Stimulated activated CD4-positive, alpha-beta T cell treated with anti-CD3 and anti-CD28 coated beads, Interleukin-4, amount 100 ng/mL, for 48 hours (primary cell): ENCODE measurements at regions not wholly inside any gene's neighbourhood (a gene's known extent, or its start where the extent isn't known, plus 50 kb on each side); places are given as distances from the start of the nearest gene placed in this dataset.
A peak's percentile ranks its signal among the peaks of the same experiment; 100 is the strongest.

Source experiments
- DNase-seq, 2 donors: peaks; one replicate each; pipeline ENCODE4 v3.0.0-alpha.2; 2020; ENCODE audit warnings: low read depth in 2 of 2

GRCh38 chr2:176540995-176541394 lies 271.8 kb downstream of the MTX2 start:
- no peak for DNase-seq

- no peak for DNase-seq
These were observed 273.2 kb downstream of the MTX2 start for GRCh38 chr2:176542476-176542875.

DNA sequence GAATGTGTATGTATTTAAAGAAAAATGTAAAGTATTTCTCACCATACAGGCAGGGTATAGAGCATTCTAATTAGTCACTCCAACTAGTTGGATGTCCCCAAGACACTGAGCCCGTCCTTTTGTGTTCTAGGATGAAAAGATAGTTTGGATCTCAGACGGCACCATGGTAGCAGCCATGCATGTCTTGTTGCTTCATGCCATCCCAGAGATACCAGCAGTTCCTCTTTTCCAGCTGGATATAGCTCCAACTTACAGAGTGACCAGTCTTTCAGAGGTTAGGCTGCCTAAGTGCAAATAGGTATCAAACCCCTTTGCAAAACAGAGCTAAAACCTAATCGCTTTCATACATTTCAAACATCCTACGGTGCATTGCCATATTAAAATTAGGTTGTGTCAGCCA lies 275.3 kb downstream of the MTX2 start:
- DNase-seq: no peak

- no peak for DNase-seq
These were observed 276.0 kb downstream of the MTX2 start for GRCh38 chr2:176544991-176545956.

DNA sequence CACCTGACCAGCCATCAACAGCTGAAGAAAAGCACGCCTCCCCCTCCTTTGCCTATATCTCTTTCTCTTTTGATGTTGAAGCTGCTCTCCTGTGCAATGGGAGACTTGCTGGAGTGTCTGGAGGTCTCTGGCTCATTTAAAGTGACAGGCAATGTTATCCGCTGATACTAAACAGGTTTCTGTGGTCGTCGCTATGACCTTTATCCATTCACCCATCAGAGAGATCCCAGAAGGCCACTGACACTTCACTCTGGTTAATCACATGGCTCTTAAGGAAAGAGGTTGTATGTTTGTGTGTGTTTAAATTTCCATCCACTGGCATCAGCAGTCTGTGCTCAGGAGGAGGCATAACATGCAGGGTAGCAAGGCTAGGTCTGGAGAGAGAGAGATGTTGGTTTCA lies 277.3 kb downstream of the MTX2 start:
- no peak for DNase-seq

- no peak for DNase-seq
These were observed 283.4 kb downstream of the MTX2 start for GRCh38 chr2:176552501-176553135.

DNA sequence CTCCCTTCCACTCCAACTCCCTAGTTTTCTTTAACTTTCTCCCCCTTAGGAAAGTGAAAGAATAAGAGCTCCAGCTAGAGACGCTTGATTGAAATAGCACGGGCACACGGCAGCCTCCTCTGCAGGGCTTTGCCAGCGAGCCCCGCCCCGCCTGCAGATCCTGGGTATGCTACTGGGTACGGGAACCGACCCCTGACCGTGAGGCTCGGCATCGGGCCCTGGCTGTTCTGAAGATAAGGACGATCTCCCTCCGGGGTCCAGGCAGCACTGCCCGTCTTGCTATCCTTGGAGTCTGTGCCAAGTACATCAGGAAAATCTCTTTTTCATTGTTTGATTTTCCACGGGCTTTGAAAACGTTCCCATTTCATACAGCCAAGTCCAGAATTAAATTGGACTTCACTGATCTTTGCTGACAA lies 284.5 kb downstream of the MTX2 start:
- peak in 1 of 2 donors; percentile 3 for DNase-seq

DNA sequence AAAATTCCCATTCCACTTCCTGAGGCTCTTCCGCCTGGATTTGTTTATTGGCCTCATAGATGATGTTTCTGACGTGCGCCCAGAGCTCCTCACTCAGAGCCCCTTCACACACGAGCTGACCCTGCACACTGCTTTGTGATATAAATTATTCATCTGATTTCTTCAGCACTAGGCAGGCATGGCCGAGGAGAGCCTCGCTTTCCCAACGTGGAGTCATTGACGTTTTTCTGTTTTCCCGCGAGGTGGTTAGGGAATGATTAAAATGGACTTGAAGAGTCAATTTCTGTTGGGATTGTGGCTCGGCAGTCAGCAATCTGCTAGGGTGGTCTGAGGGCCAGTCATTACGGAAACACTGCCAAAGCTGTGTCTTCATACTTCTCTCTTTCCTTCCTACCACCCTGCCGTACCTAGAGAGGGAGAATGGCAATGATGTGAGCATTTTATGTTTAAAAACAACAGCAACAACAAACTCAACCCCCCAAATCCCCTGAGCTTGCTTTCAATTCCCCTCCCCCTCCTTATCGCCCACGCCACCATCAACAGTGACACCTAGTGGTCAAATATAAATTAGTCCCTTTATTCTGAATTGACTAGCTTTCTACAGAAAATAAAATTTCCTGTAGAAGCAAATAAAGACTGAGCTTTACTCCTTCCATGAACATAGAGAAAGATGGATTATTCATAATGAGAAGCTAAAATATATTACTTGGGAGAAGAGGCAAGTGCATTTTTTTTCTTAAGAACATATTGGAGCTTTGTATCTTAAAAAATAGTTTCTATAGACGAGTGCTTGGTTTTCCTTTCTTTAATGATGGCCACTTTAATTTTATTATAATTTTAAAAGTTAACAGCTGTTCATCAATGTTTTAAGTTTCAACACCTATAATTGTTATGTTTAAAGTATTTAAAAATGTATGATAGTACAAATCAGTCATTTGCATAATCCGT lies 285.1 kb downstream of the MTX2 start:
- no peak for DNase-seq

DNA sequence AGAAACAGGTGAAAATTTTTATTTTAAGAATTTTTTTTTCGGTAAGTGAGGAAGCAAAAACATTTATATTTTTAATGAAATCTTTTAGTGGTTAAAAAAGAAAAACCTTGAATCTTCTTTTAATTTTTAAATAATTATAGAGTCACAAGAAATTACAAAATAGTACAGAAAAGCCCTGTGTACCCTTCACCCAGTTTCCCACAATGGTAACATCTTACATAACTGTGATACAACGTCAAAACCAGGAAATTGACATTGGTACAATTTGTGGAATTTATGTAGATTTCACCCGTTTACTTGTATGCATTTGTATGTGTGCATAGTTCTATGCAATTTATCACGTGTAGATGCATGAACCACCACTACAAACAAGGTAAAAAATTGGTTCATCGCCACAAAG lies 285.9 kb downstream of the MTX2 start:
- DNase-seq: no peak

DNA sequence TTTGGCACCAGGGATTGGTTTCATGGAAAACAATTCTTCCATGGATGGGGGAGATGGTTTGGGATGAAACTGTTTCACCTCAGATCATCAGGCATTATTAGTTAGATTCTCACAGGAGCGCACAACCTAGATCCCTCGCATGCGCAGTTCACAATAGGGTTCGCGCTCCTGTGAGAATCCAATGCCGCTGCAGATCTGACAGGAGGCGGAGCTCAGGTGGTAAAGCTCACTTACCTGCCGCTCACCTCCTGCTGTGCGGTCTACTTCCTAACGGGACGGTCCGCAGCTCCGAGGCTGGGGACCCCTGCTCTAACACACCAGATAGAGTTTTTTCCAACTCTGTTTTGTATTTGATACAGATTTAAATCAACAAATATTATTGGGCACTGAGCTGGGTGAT lies 286.5 kb downstream of the MTX2 start:
- DNase-seq: no peak

- DNase-seq: no peak
These were observed 287.1 kb downstream of the MTX2 start for GRCh38 chr2:176556373-176556772.

DNA sequence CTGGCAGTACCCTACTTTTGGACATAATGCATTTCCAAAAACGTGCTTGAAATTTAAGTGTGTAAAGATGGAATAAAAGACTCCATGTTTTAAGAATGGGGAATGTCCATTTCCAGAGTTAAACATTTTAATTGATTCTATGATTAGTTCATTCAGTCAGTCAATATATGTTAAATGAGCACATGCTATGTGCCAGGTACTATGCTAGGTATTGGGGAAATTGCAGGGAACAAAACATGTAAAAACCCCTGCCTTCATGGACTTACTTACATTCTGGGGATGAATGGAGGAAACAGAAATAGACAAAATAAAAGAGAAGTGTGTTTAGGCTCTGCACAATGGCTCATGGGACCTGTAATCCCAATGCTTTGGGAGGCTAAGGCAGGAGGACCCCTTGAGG lies 288.6 kb downstream of the MTX2 start:
- DNase-seq: no peak

GRCh38 chr2:176558574-176559140 lies 289.4 kb downstream of the MTX2 start:
- no peak for DNase-seq

DNA sequence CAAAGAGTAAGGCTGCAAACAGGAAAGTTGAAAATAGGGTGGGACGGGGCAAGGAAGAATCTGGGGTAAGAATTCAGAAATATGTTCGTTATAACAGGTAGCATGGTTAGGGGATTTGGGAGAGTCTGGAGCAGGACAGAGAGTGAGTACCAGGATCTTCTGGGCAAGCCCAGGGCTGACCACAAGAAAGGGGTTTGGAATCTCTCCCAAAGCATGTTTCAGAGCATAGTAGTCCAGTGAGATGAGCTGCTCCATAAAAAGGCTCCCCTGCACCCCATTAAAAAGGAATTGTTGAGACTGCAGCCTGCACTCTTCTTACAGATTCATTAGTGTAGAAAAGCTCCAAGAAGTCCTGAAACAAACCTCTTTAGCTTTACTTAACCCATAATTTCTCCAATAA lies 291.1 kb downstream of the MTX2 start:
- DNase-seq: no peak

DNA sequence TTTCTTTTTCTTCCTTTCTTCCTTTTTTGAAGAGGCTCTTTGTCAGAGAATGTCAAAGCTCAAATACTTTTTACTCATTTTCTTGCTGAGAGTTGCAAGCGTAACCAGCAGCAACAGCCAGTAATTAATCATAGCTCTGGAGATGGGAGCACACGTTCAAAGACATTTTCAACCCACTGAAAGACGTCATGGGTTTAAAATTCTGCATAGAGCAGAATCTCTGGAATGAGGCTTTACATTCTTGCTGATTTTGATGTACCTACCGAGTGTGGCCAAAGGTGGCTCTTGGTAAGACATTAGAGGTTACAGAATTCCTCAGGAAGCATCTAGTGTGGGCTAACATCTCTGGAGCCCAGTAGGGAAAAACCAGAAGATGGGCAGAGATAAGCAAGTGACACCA lies 292.5 kb downstream of the MTX2 start:
- DNase-seq: no peak

GRCh38 chr2:176562359-176563078 lies 293.3 kb downstream of the MTX2 start:
- no peak for DNase-seq

DNA sequence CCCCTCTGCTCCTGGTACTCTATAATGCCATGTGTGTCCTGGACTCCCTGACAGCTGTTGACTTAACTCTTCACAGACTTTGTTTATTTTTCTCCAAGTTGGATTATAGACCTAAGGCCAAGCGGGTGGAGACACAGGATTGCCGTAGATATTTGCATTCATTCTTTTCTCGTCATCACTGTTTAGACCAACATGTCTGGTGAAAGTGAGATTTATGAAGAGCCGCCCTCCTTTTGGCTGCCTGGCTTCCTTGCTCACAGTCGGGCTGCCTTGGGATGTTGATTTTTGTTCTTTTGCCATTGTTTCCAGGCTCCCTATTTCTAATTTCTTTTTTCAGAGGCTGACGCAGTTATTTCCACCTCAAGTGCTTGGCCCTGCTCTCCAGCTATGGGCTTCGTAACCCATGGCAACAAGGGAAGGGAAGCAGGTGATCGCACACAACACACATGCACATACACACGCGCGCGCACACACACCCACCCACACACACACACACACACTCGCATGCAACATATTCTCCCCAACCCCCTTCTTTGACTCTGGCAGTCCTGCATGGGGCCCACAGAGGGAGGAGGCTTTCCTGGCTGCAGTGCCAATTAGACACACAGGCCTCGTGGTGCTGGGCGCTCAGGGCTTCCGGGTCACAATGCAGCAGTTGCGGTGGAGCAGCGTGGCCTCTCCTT lies 296.5 kb downstream of the MTX2 start:
- DNase-seq: no peak

DNA sequence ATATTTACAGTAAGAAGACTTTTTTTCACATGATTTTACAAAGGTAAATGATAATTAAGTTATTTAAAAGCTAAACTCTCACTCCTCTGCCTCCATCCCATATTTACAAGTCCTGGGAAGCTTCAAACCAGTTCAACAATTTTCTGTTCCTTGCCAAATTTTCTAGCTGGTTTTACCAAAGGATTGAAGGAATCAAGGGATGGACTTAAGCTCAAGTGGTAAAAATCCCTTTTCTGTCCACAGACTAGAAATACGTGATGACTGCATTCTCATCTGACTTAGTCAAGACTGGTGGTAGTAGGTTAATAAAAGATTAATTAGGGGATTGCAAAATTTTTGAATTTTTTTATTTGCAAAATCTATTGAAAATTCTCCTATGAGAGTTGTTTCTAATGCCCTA lies 297.3 kb downstream of the MTX2 start:
- no peak for DNase-seq

DNA sequence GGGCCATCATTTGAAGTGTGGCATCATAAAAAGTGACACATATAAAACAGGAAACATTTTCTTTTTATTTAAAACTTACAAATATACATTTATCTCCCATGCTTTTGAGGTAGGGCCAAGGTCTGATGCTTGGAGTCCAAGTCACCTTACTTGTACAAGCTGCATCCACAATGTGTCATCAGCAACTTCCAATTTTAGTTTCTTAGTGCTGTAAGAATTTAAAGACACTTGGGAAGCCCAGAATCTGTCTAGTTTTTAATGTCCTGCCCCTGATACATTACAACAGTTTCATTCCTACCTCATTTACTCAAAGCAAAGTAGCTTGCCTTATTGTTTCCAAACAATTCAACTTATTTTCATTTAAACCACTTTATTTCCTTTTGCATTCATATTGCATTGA lies 297.7 kb downstream of the MTX2 start:
- DNase-seq: no peak

DNA sequence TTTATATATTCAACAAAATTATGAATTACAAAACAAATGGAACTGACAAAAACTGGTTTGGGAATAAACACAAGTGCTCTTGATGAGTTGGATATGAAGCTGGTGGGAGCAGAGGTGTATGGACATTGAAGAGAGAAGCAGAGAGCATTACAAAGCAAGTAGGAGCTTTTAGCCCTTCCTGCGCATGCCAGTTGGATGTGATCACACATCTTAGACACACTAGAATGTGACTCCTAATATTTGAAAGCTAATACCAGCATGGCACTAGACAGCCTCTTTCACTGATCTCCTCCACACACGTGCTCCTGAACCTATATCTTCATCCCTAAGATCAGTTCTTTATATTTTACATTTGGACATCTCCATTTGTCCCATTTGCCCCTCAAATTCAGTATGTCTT lies 298.1 kb downstream of the MTX2 start:
- DNase-seq: no peak

GRCh38 chr2:176569574-176569973 lies 300.3 kb downstream of the MTX2 start:
- DNase-seq: no peak
